B cell (primary cell): ENCODE measurements at regions not wholly inside any gene's neighbourhood (a gene's known extent, or its start where the extent isn't known, plus 50 kb on each side); places are given as distances from the start of the nearest gene placed in this dataset.

ENCODE experiments used
- ATAC-seq: fragments of 200-7000 bp; cut with Tn5 transposase; one replicate; pipeline ENCODE4 v1.10.0; 2021; ENCODE audit warnings: low read depth, mild to moderate bottlenecking, moderate number of reproducible peaks, moderate library complexity
- CTCF ChIA-PET: fragments of 350-600 bp; sonication (Branson Sonifier 250); formaldehyde crosslinking; loops from one replicate; lab custom pipeline; 2021; ENCODE audit warnings: antibody characterized with exemption, inconsistent platforms; lab: Charles Lee
- POLR2A ChIA-PET: fragments of 350-600 bp; sonication (Branson Sonifier 250); formaldehyde crosslinking; loops from one replicate; lab custom pipeline; 2021; ENCODE audit warnings: antibody characterized with exemption; lab: Charles Lee
- DNase-seq: peaks from one replicate; pipeline ENCODE4 v3.0.0; 2013
- H2AFZ ChIP-seq: 2 replicates; pipeline ENCODE4 v1.6.1; 2012; ENCODE audit warnings: mild to moderate bottlenecking, low read depth, low read length; ENCODE audit not compliant: insufficient read depth, poor library complexity, severe bottlenecking
- H3K27ac ChIP-seq, 2 donors: 1 replicate in 1 of 2; 2 replicates in 1 of 2; pipeline ENCODE4 v1.5.1; 2012 to 2013; ENCODE audit warnings: low read length in 2 of 2, mild to moderate bottlenecking in 2 of 2, moderate library complexity in 1 of 2
- H3K27me3 ChIP-seq, 4 experiments: fragments of 200-600 bp in 1 of 4; sonication (generic) in 1 of 4; replicated peaks in 1 of 4; 1 replicate in 2 of 4; 2 replicates in 2 of 4; pipeline versions ENCODE4 v1.6.1 to v1.7.0; 2013 to 2016; ENCODE audit warnings: low read length in 3 of 4, mild to moderate bottlenecking in 2 of 4, mixed read lengths in 1 of 4, moderate library complexity in 1 of 4; ENCODE audit not compliant: insufficient read depth in 4 of 4, control insufficient read depth in 3 of 4; ENCODE audit errors: control extremely low read depth in 1 of 4
- H3K36me3 ChIP-seq, 2 experiments: replicated peaks in 1 of 2; 1 replicate in 1 of 2; 2 replicates in 1 of 2; pipeline versions ENCODE4 v1.6.1 to v1.7.1; 2013; ENCODE audit warnings: low read length in 1 of 2; ENCODE audit not compliant: insufficient read depth in 2 of 2, control insufficient read depth in 1 of 2; ENCODE audit errors: control extremely low read depth in 1 of 2, extremely low read depth in 1 of 2
- H3K4me1 ChIP-seq, 2 donors: fragments of 200-600 bp in 1 of 2; sonication (generic) in 1 of 2; 1 replicate in 1 of 2; 2 replicates in 1 of 2; pipeline versions ENCODE4 v1.5.1 to v1.6.1; 2013 to 2017; ENCODE audit warnings: low read length in 2 of 2; ENCODE audit not compliant: control insufficient read depth in 2 of 2, insufficient read depth in 2 of 2
- H3K4me2 ChIP-seq: replicated peaks from 2 replicates; pipeline ENCODE3; 2012; ENCODE audit warnings: mild to moderate bottlenecking, low read depth, low read length; ENCODE audit not compliant: poor library complexity, severe bottlenecking
- H3K4me3 ChIP-seq, 5 experiments: fragments of 200-600 bp in 1 of 5; sonication (generic) in 1 of 5; 1 replicate in 3 of 5; 2 replicates in 2 of 5; pipeline versions ENCODE4 v1.5.1 to v1.7.0; 2011 to 2016; ENCODE audit warnings: low read length in 4 of 5, mild to moderate bottlenecking in 4 of 5, low read depth in 2 of 5, control low read depth in 1 of 5, moderate library complexity in 1 of 5; ENCODE audit not compliant: insufficient read depth in 1 of 5; ENCODE audit errors: control extremely low read depth in 1 of 5, extremely low read depth in 1 of 5
- H3K79me2 ChIP-seq: fragments of 200-600 bp; sonication (generic); one replicate; pipeline ENCODE4 v1.6.0; 2016; ENCODE audit warnings: low read length; ENCODE audit not compliant: control insufficient read depth, insufficient read depth
- H3K9ac ChIP-seq: fragments of 200-600 bp; sonication (generic); 2 replicates; pipeline ENCODE4 v1.6.1; 2017; ENCODE audit warnings: mild to moderate bottlenecking, low read length, moderate library complexity
- H3K9me3 ChIP-seq, 3 donors: one replicate each; pipeline versions ENCODE4 v1.6.1 to v1.7.1; 2013; ENCODE audit warnings: low read length in 2 of 3; ENCODE audit not compliant: control insufficient read depth in 2 of 3, insufficient read depth in 1 of 3; ENCODE audit errors: control extremely low read depth in 1 of 3
- H4K20me1 ChIP-seq: 2 replicates; pipeline ENCODE4 v1.6.0; 2012; ENCODE audit warnings: mild to moderate bottlenecking, low read length; ENCODE audit not compliant: insufficient read depth, control insufficient read depth, poor library complexity, severe bottlenecking
- H3K27ac Mint-ChIP-seq: one replicate; pipeline ENCODE4 v1.8.0; 2021; ENCODE audit warnings: mixed read lengths
- H3K27me3 Mint-ChIP-seq: one replicate; pipeline ENCODE4 v1.8.0; 2021; ENCODE audit warnings: mixed read lengths
- H3K4me1 Mint-ChIP-seq: one replicate; pipeline ENCODE4 v1.8.0; 2021; ENCODE audit warnings: mixed read lengths
- H3K4me3 Mint-ChIP-seq: one replicate; pipeline ENCODE4 v1.8.0; 2021; ENCODE audit warnings: mixed read lengths
- H3K9me3 Mint-ChIP-seq: one replicate; pipeline ENCODE4 v1.8.0; 2022; ENCODE audit warnings: mixed read lengths; ENCODE audit not compliant: insufficient read depth
- CTCF ChIP-seq: fragments of 200-600 bp; IDR thresholded peaks from one replicate; pipeline ENCODE4 v1.8.0; 2022; ENCODE audit warnings: antibody characterized with exemption, mild to moderate bottlenecking
- EZH2 ChIP-seq: IDR thresholded peaks from 2 replicates; pipeline ENCODE4 v1.6.1; 2012; ENCODE audit warnings: borderline replicate concordance, low read depth, mild to moderate bottlenecking, moderate library complexity, low read length; ENCODE audit not compliant: insufficient read depth, poor library complexity, severe bottlenecking
- WGBS: methylation state at CpG from one replicate; pipeline ENCODE4 v1.1.5; 2013; ENCODE audit warnings: missing lambda C conversion rate; ENCODE audit not compliant: insufficient coverage; 5-methylcytosine and 5-hydroxymethylcytosine counted together
- intact Hi-C: fragments of 100-400 bp; cut with micrococcal nuclease; formaldehyde crosslinking; loops from one replicate; pipeline ENCODE4 v1.10.0; 2022

GRCh38 chr5:130777794-130778193 is 387.3 kb downstream of the HINT1 start:
- Histone ChIP-seq H2AFZ (no peak overlapping the region), H3K27me3 (no peaks in the 10 kb centered on the region), H3K4me3 (no peak overlapping the region), H4K20me1 (no peaks in the 10 kb centered on the region), H3K4me2 (no peak overlapping the region), H3K79me2 (no peaks in the 10 kb centered on the region), H3K9me3 (no peaks in the 10 kb centered on the region), H3K27ac (no peak overlapping the region), H3K9ac (no peak overlapping the region), H3K4me1 (no peaks in the 10 kb centered on the region), H3K36me3 (no peaks in the 10 kb centered on the region)
- intact Hi-C loops, result no loop called here
- POLR2A ChIA-PET, result no interaction called here
- no peak for TF ChIP-seq EZH2
- no peak for TF ChIP-seq CTCF
- DNase-seq, result no peak
- Mint-ChIP-seq H3K27ac (no peak overlapping the region), H3K4me1 (no peaks in the 10 kb centered on the region), H3K27me3 (peaks cover 3% of the 10 kb centered on the region), H3K9me3 (no peaks in the 10 kb centered on the region), H3K4me3 (no peak overlapping the region)
- CTCF ChIA-PET, result no interaction called here
- ATAC-seq, result no peak

- intact Hi-C loops, result no loop called here
- Histone ChIP-seq H3K4me2 (no peak overlapping the region), H3K9ac (no peak overlapping the region), H3K4me3 (no peak overlapping the region), H3K4me1 (no peaks in the 10 kb centered on the region), H3K79me2 (no peaks in the 10 kb centered on the region), H3K36me3 (no peaks in the 10 kb centered on the region), H3K27ac (no peak overlapping the region), H4K20me1 (no peaks in the 10 kb centered on the region), H3K9me3 (no peaks in the 10 kb centered on the region), H2AFZ (no peak overlapping the region), H3K27me3 (no peaks in the 10 kb centered on the region)
- DNase-seq (no peak), ATAC-seq (no peak)
- Mint-ChIP-seq H3K27ac (no peak overlapping the region), H3K4me1 (no peaks in the 10 kb centered on the region), H3K9me3 (no peaks in the 10 kb centered on the region), H3K27me3 (peaks cover 7% of the 10 kb centered on the region), H3K4me3 (no peak overlapping the region)
- no peak for TF ChIP-seq EZH2
- TF ChIP-seq CTCF, result no peak
- POLR2A ChIA-PET, result no interaction called here
- CTCF ChIA-PET, result no interaction called here
- 100% methylated on average over 1 of the region's 3 CpGs for WGBS
These were observed 391.2 kb downstream of the HINT1 start for GRCh38 chr5:130773813-130774212.
